ENCODE measurements at regions not wholly inside any gene's neighbourhood (a gene's known extent, or its start where the extent isn't known, plus 50 kb on each side); places are given as distances from the start of the nearest gene placed in this dataset.

GRCh38 chr3:194931347-194931746 is 245.7 kb downstream of the FAM43A start:
- Histone ChIP-seq H4K20me1 (ENCODE audit: insufficient read depth, low read depth, low read length) (no peaks in the 10 kb centered on the region), H2AFZ (ENCODE audit: low read length) (no peak overlapping the region), H3K27me3 (ENCODE audit: low read length) (peaks cover 5% of the 10 kb centered on the region; the same call in 1 of the 2 replicates), H3K27ac (ENCODE audit: low read length) (no peak overlapping the region), H3K9ac (ENCODE audit: low read length) (no peak overlapping the region), H3K36me3 (ENCODE audit: insufficient read depth, low read length) (no peaks in the 10 kb centered on the region), H3K4me1 (ENCODE audit: low read length) (peaks cover 9% of the 10 kb centered on the region), H3K9me2 (replicated peaks; ENCODE audit: insufficient read depth, low read length) (no peaks in the 10 kb centered on the region), H3K4me3 (ENCODE audit: low read length) (no peak overlapping the region), H3K4me2 (ENCODE audit: low read depth, low read length, poor library complexity, severe bottlenecking) (no peak overlapping the region), H3K79me2 (ENCODE audit: low read length) (no peaks in the 10 kb centered on the region), H3K9me3 (ENCODE audit: low read length) (no peaks in the 10 kb centered on the region; the same call in 1 of the 2 replicates)
- no peak for DNase-seq

- Histone ChIP-seq H3K27me3 (ENCODE audit: low read length) (peaks cover 5% of the 10 kb centered on the region; the same call in 1 of the 2 replicates), H3K9ac (ENCODE audit: low read length) (no peak overlapping the region), H3K4me1 (ENCODE audit: low read length) (peaks cover 10% of the 10 kb centered on the region), H3K36me3 (ENCODE audit: insufficient read depth, low read length) (no peaks in the 10 kb centered on the region), H3K9me2 (replicated peaks; ENCODE audit: insufficient read depth, low read length) (no peaks in the 10 kb centered on the region), H3K9me3 (ENCODE audit: low read length) (no peaks in the 10 kb centered on the region; the same call in 1 of the 2 replicates), H4K20me1 (ENCODE audit: insufficient read depth, low read depth, low read length) (no peaks in the 10 kb centered on the region), H3K4me2 (ENCODE audit: low read depth, low read length, poor library complexity, severe bottlenecking) (no peak overlapping the region), H2AFZ (ENCODE audit: low read length) (no peak overlapping the region), H3K79me2 (ENCODE audit: low read length) (no peaks in the 10 kb centered on the region), H3K4me3 (ENCODE audit: low read length) (no peak overlapping the region), H3K27ac (ENCODE audit: low read length) (no peak overlapping the region)
- no peak for DNase-seq
These were observed 246.2 kb downstream of the FAM43A start for GRCh38 chr3:194931865-194932264.

- Histone ChIP-seq H3K36me3 (ENCODE audit: insufficient read depth, low read length) (no peaks in the 10 kb centered on the region), H3K4me2 (ENCODE audit: low read depth, low read length, poor library complexity, severe bottlenecking) (no peak overlapping the region), H3K4me3 (ENCODE audit: low read length) (no peak overlapping the region), H3K27ac (ENCODE audit: low read length) (no peak overlapping the region), H3K79me2 (ENCODE audit: low read length) (no peaks in the 10 kb centered on the region), H3K9me3 (ENCODE audit: low read length) (no peaks in the 10 kb centered on the region; the same call in 1 of the 2 replicates), H4K20me1 (ENCODE audit: insufficient read depth, low read depth, low read length) (no peaks in the 10 kb centered on the region), H3K9me2 (replicated peaks; ENCODE audit: insufficient read depth, low read length) (no peaks in the 10 kb centered on the region), H3K4me1 (ENCODE audit: low read length) (peaks cover 10% of the 10 kb centered on the region), H2AFZ (ENCODE audit: low read length) (no peak overlapping the region), H3K27me3 (ENCODE audit: low read length) (peaks cover 5% of the 10 kb centered on the region; the same call in 1 of the 2 replicates), H3K9ac (ENCODE audit: low read length) (no peak overlapping the region)
- no peak for DNase-seq
These were observed 247.8 kb downstream of the FAM43A start for GRCh38 chr3:194933465-194933864.

DNA sequence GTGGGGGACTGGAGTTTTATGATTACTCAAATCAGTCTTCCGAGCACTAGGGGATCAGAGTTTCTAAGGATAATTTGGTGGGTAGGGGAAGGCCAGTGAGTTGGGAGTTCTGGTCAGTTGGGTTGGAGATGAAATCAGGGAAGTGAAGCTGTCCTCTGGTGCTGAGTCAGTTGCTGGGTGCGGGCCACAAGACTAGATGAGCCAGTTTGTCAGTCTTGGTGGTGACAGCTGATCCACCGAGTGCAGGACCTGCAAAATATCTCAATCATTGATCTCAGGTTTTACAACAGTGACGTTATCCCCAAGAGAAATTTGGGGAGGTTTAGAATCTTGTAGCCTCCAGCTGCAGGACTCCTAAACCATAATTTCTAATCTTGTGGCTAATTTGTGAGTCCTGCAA is 249.4 kb downstream of the FAM43A start:
- no peaks in the 10 kb centered on the region for H3K36me3 ChIP-seq (ENCODE audit: insufficient read depth, low read length)
- no peak for DNase-seq
- no peak overlapping the region for H3K27ac ChIP-seq (ENCODE audit: low read length)
- no peak overlapping the region for H3K4me3 ChIP-seq (ENCODE audit: low read length)
- no peaks in the 10 kb centered on the region for H3K79me2 ChIP-seq (ENCODE audit: low read length)
- H3K4me2 ChIP-seq (ENCODE audit: low read depth, low read length, poor library complexity, severe bottlenecking), result no peak overlapping the region
- H3K9me2 ChIP-seq (replicated peaks; ENCODE audit: insufficient read depth, low read length), result no peaks in the 10 kb centered on the region
- no peak overlapping the region for H3K9ac ChIP-seq (ENCODE audit: low read length)
- peaks cover 10% of the 10 kb centered on the region for H3K4me1 ChIP-seq (ENCODE audit: low read length)
- peaks cover 5% of the 10 kb centered on the region; the same call in 1 of the 2 replicates for H3K27me3 ChIP-seq (ENCODE audit: low read length)
- H3K9me3 ChIP-seq (ENCODE audit: low read length), result no peaks in the 10 kb centered on the region; the same call in 1 of the 2 replicates
- H4K20me1 ChIP-seq (ENCODE audit: insufficient read depth, low read depth, low read length), result no peaks in the 10 kb centered on the region
- no peak overlapping the region for H2AFZ ChIP-seq (ENCODE audit: low read length)

DNA sequence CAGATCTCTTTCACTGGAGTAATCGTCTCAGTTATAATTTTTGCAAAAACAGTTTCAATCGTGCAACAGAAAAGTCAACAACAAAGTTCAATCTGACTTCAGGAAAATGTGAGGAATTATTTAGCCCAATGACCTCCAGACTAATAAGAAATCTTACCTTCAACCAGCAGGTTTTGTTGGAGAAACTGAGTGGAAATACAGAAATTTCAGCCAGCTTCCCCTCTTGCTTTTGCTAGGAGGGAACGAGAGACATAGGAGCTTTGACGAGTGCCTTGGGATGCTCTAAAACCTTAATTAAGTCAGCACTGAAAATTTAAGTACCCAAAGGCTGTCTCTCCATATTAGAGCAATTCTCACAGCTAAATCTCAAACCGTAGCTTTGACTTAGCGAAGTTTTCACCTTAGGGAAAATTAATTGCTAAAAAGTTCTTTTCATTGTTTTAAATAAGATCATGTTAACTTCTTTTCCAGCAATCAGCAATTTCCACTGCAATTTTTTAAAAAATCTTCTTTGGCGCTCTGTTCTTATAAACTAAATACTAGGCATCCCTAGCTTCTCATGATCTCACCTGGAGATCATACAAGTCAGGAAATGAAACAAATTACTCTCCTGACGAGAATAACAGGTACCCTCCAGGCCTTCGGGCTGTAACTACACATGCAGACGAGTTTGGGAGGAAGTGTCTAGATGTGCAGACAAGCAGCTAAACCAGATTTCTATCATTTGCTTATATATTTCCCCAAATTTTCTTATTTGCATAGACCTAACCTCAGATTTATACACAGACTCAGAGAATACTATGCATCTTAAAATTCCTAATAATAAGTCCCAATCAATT is 250.2 kb downstream of the FAM43A start:
- no peak overlapping the region for H3K9ac ChIP-seq (ENCODE audit: low read length)
- H3K9me2 ChIP-seq (replicated peaks; ENCODE audit: insufficient read depth, low read length), result no peaks in the 10 kb centered on the region
- H2AFZ ChIP-seq (ENCODE audit: low read length), result no peak overlapping the region
- H3K4me3 ChIP-seq (ENCODE audit: low read length), result no peak overlapping the region
- H3K9me3 ChIP-seq (ENCODE audit: low read length), result no peaks in the 10 kb centered on the region; the same call in 1 of the 2 replicates
- H3K27ac ChIP-seq (ENCODE audit: low read length), result no peak overlapping the region
- H3K36me3 ChIP-seq (ENCODE audit: insufficient read depth, low read length), result no peaks in the 10 kb centered on the region
- peaks cover 5% of the 10 kb centered on the region; the same call in 1 of the 2 replicates for H3K27me3 ChIP-seq (ENCODE audit: low read length)
- DNase-seq, result peak; percentile 65
- no peaks in the 10 kb centered on the region for H4K20me1 ChIP-seq (ENCODE audit: insufficient read depth, low read depth, low read length)
- H3K79me2 ChIP-seq (ENCODE audit: low read length), result no peaks in the 10 kb centered on the region
- no peak overlapping the region for H3K4me2 ChIP-seq (ENCODE audit: low read depth, low read length, poor library complexity, severe bottlenecking)
- peaks cover 10% of the 10 kb centered on the region for H3K4me1 ChIP-seq (ENCODE audit: low read length)

DNA sequence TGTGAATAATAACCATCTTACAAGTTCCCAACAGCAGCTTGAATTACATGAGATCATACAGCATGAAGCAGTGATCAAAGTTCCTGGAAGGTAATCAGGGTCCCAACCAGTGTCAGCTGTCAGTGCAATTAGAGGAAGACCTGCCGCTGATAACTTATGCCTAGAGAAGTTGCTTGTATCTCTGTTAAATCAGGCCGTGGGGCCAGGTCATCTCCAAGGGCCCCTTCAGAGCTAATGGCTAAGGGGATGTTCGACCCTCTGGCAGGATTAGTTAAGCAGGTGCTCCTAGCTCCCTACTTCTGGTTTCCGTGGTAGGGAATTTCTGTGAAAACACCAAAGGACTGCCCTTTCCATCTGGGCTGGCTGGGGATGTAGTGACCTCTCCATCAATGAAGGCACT is 251.0 kb downstream of the FAM43A start:
- DNase-seq, result no peak
- no peak overlapping the region for H3K4me2 ChIP-seq (ENCODE audit: low read depth, low read length, poor library complexity, severe bottlenecking)
- no peak overlapping the region for H3K27ac ChIP-seq (ENCODE audit: low read length)
- no peak overlapping the region for H3K4me3 ChIP-seq (ENCODE audit: low read length)
- H3K36me3 ChIP-seq (ENCODE audit: insufficient read depth, low read length), result no peaks in the 10 kb centered on the region
- no peak overlapping the region for H3K9ac ChIP-seq (ENCODE audit: low read length)
- H3K9me3 ChIP-seq (ENCODE audit: low read length), result no peaks in the 10 kb centered on the region; the same call in 1 of the 2 replicates
- peaks cover 5% of the 10 kb centered on the region; the same call in 1 of the 2 replicates for H3K27me3 ChIP-seq (ENCODE audit: low read length)
- peaks cover 10% of the 10 kb centered on the region for H3K4me1 ChIP-seq (ENCODE audit: low read length)
- no peaks in the 10 kb centered on the region for H4K20me1 ChIP-seq (ENCODE audit: insufficient read depth, low read depth, low read length)
- H2AFZ ChIP-seq (ENCODE audit: low read length), result no peak overlapping the region
- no peaks in the 10 kb centered on the region for H3K9me2 ChIP-seq (replicated peaks; ENCODE audit: insufficient read depth, low read length)
- H3K79me2 ChIP-seq (ENCODE audit: low read length), result no peaks in the 10 kb centered on the region

DNA sequence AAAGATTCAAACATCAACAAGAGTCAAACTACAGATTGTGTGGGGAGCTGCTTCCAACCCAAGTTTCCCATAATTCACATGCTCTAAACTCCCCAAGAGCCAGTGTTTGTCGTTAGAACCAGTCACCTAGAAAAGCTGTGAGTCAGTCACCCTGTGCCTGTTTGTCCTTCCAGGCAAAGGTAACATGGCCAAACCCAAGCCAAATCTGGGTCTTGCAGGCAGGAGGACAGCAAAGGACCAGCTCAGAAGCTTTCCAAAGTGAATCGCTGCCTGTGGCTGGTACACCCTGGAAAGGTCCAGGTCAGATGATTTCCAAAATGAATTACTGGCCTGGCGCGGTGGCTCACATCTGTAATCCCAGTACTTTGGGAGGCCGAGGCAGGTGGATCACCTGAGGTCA is 251.5 kb downstream of the FAM43A start:
- H2AFZ ChIP-seq (ENCODE audit: low read length), result no peak overlapping the region
- H3K9me2 ChIP-seq (replicated peaks; ENCODE audit: insufficient read depth, low read length), result no peaks in the 10 kb centered on the region
- H3K36me3 ChIP-seq (ENCODE audit: insufficient read depth, low read length), result no peaks in the 10 kb centered on the region
- no peaks in the 10 kb centered on the region for H4K20me1 ChIP-seq (ENCODE audit: insufficient read depth, low read depth, low read length)
- no peaks in the 10 kb centered on the region for H3K79me2 ChIP-seq (ENCODE audit: low read length)
- DNase-seq, result no peak
- peaks cover 5% of the 10 kb centered on the region; the same call in 1 of the 2 replicates for H3K27me3 ChIP-seq (ENCODE audit: low read length)
- H3K4me2 ChIP-seq (ENCODE audit: low read depth, low read length, poor library complexity, severe bottlenecking), result no peak overlapping the region
- no peak overlapping the region for H3K27ac ChIP-seq (ENCODE audit: low read length)
- H3K4me3 ChIP-seq (ENCODE audit: low read length), result no peak overlapping the region
- no peaks in the 10 kb centered on the region; the same call in 1 of the 2 replicates for H3K9me3 ChIP-seq (ENCODE audit: low read length)
- peaks cover 10% of the 10 kb centered on the region for H3K4me1 ChIP-seq (ENCODE audit: low read length)
- H3K9ac ChIP-seq (ENCODE audit: low read length), result no peak overlapping the region

DNA sequence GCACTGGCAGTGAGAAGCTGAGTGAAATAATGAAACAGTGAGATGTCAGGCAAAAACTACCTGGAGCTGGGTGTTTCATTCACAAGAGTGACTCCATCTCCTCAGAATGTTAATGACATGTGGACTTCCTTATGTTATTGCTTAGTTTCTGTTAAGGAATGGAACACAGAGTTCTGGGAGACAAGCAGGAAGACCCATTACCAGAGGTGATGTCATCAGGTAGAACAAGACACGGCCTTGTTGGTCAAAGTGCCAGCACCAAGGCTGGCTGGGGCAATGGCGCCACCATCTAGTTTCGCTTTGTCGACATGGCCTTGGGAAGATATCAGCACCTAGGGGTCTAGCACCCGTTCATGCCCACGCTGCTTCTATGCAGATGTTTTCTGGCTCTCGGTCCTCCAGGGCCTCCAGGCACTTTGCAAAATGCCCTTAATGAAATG is 252.2 kb downstream of the FAM43A start:
- Histone ChIP-seq H3K4me2 (ENCODE audit: low read depth, low read length, poor library complexity, severe bottlenecking) (no peak overlapping the region), H3K9me3 (ENCODE audit: low read length) (no peaks in the 10 kb centered on the region; the same call in 1 of the 2 replicates), H3K4me3 (ENCODE audit: low read length) (no peak overlapping the region), H3K36me3 (ENCODE audit: insufficient read depth, low read length) (no peaks in the 10 kb centered on the region), H3K9me2 (replicated peaks; ENCODE audit: insufficient read depth, low read length) (no peaks in the 10 kb centered on the region), H3K27ac (ENCODE audit: low read length) (no peak overlapping the region), H3K9ac (ENCODE audit: low read length) (no peak overlapping the region), H3K79me2 (ENCODE audit: low read length) (no peaks in the 10 kb centered on the region), H3K27me3 (ENCODE audit: low read length) (peaks cover 5% of the 10 kb centered on the region; the same call in 1 of the 2 replicates), H4K20me1 (ENCODE audit: insufficient read depth, low read depth, low read length) (no peaks in the 10 kb centered on the region), H3K4me1 (ENCODE audit: low read length) (peaks cover 16% of the 10 kb centered on the region), H2AFZ (ENCODE audit: low read length) (no peak overlapping the region)
- DNase-seq, result no peak
